Stomach (tissue), 4 donors: ENCODE measurements at regions not wholly inside any gene's neighbourhood (a gene's known extent, or its start where the extent isn't known, plus 50 kb on each side); places are given as distances from the start of the nearest gene placed in this dataset.

Experiments used
- EP300 ChIP-seq: sonication (generic); formaldehyde crosslinking; IDR thresholded peaks from one replicate; pipeline ENCODE4 v1.6.1; 2017; ENCODE audit warnings: antibody characterized with exemption
- POLR2A ChIP-seq, 4 donors: fragments of 450-650 bp; IDR thresholded peaks; one replicate each; pipeline ENCODE4 v1.6.1; 2016; ENCODE audit warnings: antibody characterized with exemption in 4 of 4, control low read depth in 2 of 4, mild to moderate bottlenecking in 1 of 4, moderate library complexity in 1 of 4
- POLR2AphosphoS5 ChIP-seq, 3 donors: sonication (generic); formaldehyde crosslinking; IDR thresholded peaks; one replicate each; pipeline ENCODE4 v1.6.1; 2016; ENCODE audit warnings: antibody characterized with exemption in 3 of 3
- TF ChIP-seq, protein P1 (sequence below), 7 experiments: fragments of 450-650 bp in 4 of 7; fragments of 200-600 bp in 3 of 7; sonication (generic) in 3 of 7; IDR thresholded peaks; one replicate each; pipeline ENCODE4 v1.5.1; 2016 to 2019; ENCODE audit warnings: antibody characterized with exemption in 7 of 7, control low read depth in 2 of 7, mild to moderate bottlenecking in 1 of 7

DNA sequence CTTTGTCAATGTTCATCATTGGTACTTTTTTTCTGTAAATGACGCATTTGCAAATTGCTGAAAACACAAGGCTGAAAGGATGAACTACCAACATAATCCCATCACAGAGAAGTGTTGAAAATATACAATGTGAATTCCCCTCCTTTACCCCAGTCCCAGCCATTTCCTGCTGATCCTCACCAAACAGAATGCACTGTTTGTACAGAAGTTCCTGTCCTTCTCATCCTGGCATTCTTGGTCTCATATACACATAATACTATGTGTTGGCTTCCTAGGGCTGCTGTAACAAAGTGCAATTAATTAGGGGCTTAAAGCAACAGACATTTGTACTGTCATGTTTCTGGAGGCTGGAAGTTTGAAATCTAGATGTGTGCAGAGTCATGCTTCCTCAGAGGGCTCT is 836.2 kb upstream of the MGAT4C start:
- TF ChIP-seq, protein P1, sequence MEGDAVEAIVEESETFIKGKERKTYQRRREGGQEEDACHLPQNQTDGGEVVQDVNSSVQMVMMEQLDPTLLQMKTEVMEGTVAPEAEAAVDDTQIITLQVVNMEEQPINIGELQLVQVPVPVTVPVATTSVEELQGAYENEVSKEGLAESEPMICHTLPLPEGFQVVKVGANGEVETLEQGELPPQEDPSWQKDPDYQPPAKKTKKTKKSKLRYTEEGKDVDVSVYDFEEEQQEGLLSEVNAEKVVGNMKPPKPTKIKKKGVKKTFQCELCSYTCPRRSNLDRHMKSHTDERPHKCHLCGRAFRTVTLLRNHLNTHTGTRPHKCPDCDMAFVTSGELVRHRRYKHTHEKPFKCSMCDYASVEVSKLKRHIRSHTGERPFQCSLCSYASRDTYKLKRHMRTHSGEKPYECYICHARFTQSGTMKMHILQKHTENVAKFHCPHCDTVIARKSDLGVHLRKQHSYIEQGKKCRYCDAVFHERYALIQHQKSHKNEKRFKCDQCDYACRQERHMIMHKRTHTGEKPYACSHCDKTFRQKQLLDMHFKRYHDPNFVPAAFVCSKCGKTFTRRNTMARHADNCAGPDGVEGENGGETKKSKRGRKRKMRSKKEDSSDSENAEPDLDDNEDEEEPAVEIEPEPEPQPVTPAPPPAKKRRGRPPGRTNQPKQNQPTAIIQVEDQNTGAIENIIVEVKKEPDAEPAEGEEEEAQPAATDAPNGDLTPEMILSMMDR (IDR thresholded peaks at IDR 0.05), result no peak
- TF ChIP-seq POLR2A (IDR thresholded peaks at IDR 0.05) (no peak), EP300 (no peak), POLR2AphosphoS5 (IDR thresholded peaks at IDR 0.05) (no peak)
